Trophoblast cell (in vitro differentiated cells and primary cell): ENCODE measurements at regions not wholly inside any gene's neighbourhood (a gene's known extent, or its start where the extent isn't known, plus 50 kb on each side); places are given as distances from the start of the nearest gene placed in this dataset.
A peak's percentile ranks its signal among the peaks of the same experiment; 100 is the strongest.

Experiments
- DNase-seq, 2 donors: peaks; one replicate each; pipeline ENCODE4 v3.0.0-alpha.2; 2016
- H2AFZ ChIP-seq: 2 replicates; pipeline ENCODE4 v1.6.1; 2013; ENCODE audit warnings: low read length, moderate library complexity, mild to moderate bottlenecking; ENCODE audit not compliant: insufficient read depth, poor library complexity
- H2AK5ac ChIP-seq: 2 replicates; pipeline ENCODE4 v1.6.1; 2013; ENCODE audit warnings: mild to moderate bottlenecking, low read length
- H2BK120ac ChIP-seq: 2 replicates; pipeline ENCODE4 v1.6.1; 2013; ENCODE audit warnings: low read length, mild to moderate bottlenecking, moderate library complexity; ENCODE audit not compliant: insufficient read depth, poor library complexity
- H2BK12ac ChIP-seq: 2 replicates; pipeline ENCODE4 v1.6.1; 2013; ENCODE audit warnings: mild to moderate bottlenecking, low read length, moderate library complexity
- H2BK5ac ChIP-seq: 2 replicates; pipeline ENCODE4 v1.6.1; 2013; ENCODE audit warnings: low read length, low read depth, moderate library complexity, mild to moderate bottlenecking; ENCODE audit not compliant: poor library complexity
- H3K14ac ChIP-seq: 2 replicates; pipeline ENCODE4 v1.6.1; 2013; ENCODE audit warnings: mild to moderate bottlenecking, low read length
- H3K18ac ChIP-seq: 2 replicates; pipeline ENCODE4 v1.6.1; 2013; ENCODE audit warnings: mild to moderate bottlenecking, low read length
- H3K23ac ChIP-seq: 2 replicates; pipeline ENCODE4 v1.6.1; 2013; ENCODE audit warnings: low read length
- H3K27ac ChIP-seq: 2 replicates; pipeline ENCODE4 v1.5.1; 2013; ENCODE audit warnings: low read depth, mild to moderate bottlenecking, inconsistent platforms, low read length, moderate library complexity
- H3K27me3 ChIP-seq: 2 replicates; pipeline ENCODE4 v1.6.1; 2013; ENCODE audit warnings: inconsistent platforms, mild to moderate bottlenecking, low read length, moderate library complexity; ENCODE audit not compliant: insufficient read depth
- H3K36me3 ChIP-seq, 2 experiments: 1 replicate in 1 of 2; 2 replicates in 1 of 2; pipeline ENCODE4 v1.6.1; 2013; ENCODE audit warnings: low read length in 2 of 2, mild to moderate bottlenecking in 2 of 2, moderate library complexity in 1 of 2; ENCODE audit not compliant: insufficient read depth in 2 of 2, control insufficient read depth in 1 of 2
- H3K4ac ChIP-seq: 2 replicates; pipeline ENCODE4 v1.6.1; 2013; ENCODE audit warnings: low read depth, mild to moderate bottlenecking, low read length, moderate library complexity
- H3K4me1 ChIP-seq, 2 experiments: 1 replicate in 1 of 2; 2 replicates in 1 of 2; pipeline ENCODE4 v1.6.1; 2013; ENCODE audit warnings: low read length in 2 of 2, mild to moderate bottlenecking in 2 of 2, moderate library complexity in 1 of 2; ENCODE audit not compliant: insufficient read depth in 2 of 2, control insufficient read depth in 1 of 2
- H3K4me2 ChIP-seq: 2 replicates; pipeline ENCODE4 v1.6.1; 2013; ENCODE audit warnings: inconsistent platforms, mild to moderate bottlenecking, low read length, moderate library complexity
- H3K4me3 ChIP-seq: 2 replicates; pipeline ENCODE4 v1.5.1; 2013; ENCODE audit warnings: mild to moderate bottlenecking, low read depth, low read length, inconsistent platforms
- H3K79me1 ChIP-seq: one replicate; pipeline ENCODE4 v1.6.1; 2013; ENCODE audit warnings: low read length
- H3K79me2 ChIP-seq: 2 replicates; pipeline ENCODE4 v1.6.1; 2013; ENCODE audit warnings: low read length, mild to moderate bottlenecking; ENCODE audit not compliant: control insufficient read depth, insufficient read depth, poor library complexity
- H3K9ac ChIP-seq: 2 replicates; pipeline ENCODE4 v1.6.1; 2013; ENCODE audit warnings: mild to moderate bottlenecking, low read length
- H3K9me3 ChIP-seq: 2 replicates; pipeline ENCODE4 v1.6.1; 2013; ENCODE audit warnings: low read depth, mild to moderate bottlenecking, control low read depth, inconsistent platforms, low read length; ENCODE audit not compliant: insufficient read depth
- H4K12ac ChIP-seq: 2 replicates; pipeline ENCODE4 v1.6.1; 2013; ENCODE audit warnings: low read depth, mild to moderate bottlenecking, low read length, moderate library complexity
- H4K8ac ChIP-seq: 2 replicates; pipeline ENCODE4 v1.6.1; 2013; ENCODE audit warnings: low read depth, mild to moderate bottlenecking, low read length, moderate library complexity
- H4K91ac ChIP-seq: one replicate; pipeline ENCODE4 v1.6.1; 2013; ENCODE audit warnings: low read depth, mild to moderate bottlenecking, low read length, moderate library complexity
- WGBS: extraction: QIAGEN DNeasy Blood & Tissue Kit; methylation state at CpG from one replicate; pipeline ENCODE4 v1.1.7; 2013; ENCODE audit warnings: missing lambda C conversion rate; ENCODE audit not compliant: insufficient read length, insufficient coverage; ENCODE audit errors: extremely low coverage; 5-methylcytosine and 5-hydroxymethylcytosine counted together

GRCh38 chrY:13552393-13553116 lies 72.7 kb upstream of the UTY start:
- Histone ChIP-seq H3K27me3 (no peaks in the 10 kb centered on the region), H3K4me3 (no peak overlapping the region), H3K4ac (no peak overlapping the region), H3K18ac (no peak overlapping the region), H3K9ac (no peak overlapping the region), H4K12ac (no peak overlapping the region), H3K79me1 (no peaks in the 10 kb centered on the region), H3K14ac (no peak overlapping the region), H3K9me3 (no peaks in the 10 kb centered on the region), H3K36me3 (no peaks in the 10 kb centered on the region), H4K91ac (no peak overlapping the region), H3K4me2 (no peak overlapping the region), H3K79me2 (no peaks in the 10 kb centered on the region), H3K4me1 (no peaks in the 10 kb centered on the region), H2BK120ac (no peak overlapping the region), H4K8ac (no peak overlapping the region), H2AFZ (no peak overlapping the region), H2BK5ac (no peak overlapping the region), H2BK12ac (no peak overlapping the region), H3K23ac (no peak overlapping the region), H3K27ac (no peak overlapping the region), H2AK5ac (no peak overlapping the region)
- WGBS, result no CpG with 5 or more reads among the region's 9 CpGs
- no peak for DNase-seq

DNA sequence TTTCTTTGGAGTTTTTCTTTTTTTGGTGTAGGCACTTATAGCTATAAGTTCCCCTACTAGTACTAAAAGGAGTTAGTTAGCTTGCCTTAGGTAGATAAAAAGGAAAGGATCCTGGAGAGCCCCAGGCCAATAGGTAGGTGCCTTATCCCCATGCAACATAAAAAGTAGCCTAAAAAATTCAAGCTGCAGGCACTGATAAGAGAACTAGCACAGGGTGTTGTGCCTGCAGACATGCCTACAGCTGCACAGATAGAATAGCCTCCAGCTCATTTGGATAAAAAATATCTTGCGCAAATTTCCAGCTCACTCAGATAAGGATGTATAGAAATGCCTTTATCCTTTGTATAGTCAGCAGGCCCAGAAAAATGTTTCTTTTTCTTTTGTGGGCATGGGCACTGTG lies 71.4 kb upstream of the UTY start:
- H3K4me1 ChIP-seq, result no peaks in the 10 kb centered on the region

DNA sequence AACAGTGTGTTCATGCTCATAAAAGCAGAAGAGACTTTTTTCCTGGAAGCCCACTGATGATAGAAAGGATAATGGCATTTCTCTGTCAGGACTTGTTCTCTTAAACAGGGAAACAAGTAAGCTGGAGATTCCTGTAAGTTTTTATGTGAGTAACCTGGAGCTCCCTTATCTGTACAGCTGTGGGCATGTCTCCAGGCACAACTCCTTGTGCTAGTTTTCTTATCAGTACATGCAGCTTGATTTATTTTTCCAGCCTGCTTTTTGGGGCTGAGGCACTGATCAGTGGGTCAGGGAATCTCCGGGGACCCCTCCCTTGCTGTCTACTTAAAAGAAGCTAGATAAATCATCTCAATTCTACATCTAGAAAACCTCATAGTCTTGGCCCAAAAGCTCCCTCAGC lies 64.7 kb upstream of the UTY start:
- WGBS, result no CpG with 5 or more reads among the region's 1 CpG
- Histone ChIP-seq H4K91ac (no peak overlapping the region), H3K23ac (no peak overlapping the region), H2BK120ac (no peak overlapping the region), H2AK5ac (no peak overlapping the region), H3K27ac (no peak overlapping the region), H3K4me2 (no peak overlapping the region), H3K79me1 (no peaks in the 10 kb centered on the region), H3K4ac (no peak overlapping the region), H3K27me3 (no peaks in the 10 kb centered on the region), H2AFZ (no peak overlapping the region), H3K14ac (no peak overlapping the region), H3K4me3 (no peak overlapping the region), H3K9ac (no peak overlapping the region), H4K12ac (no peak overlapping the region), H2BK5ac (no peak overlapping the region), H3K36me3 (no peaks in the 10 kb centered on the region), H3K79me2 (no peaks in the 10 kb centered on the region), H3K9me3 (no peaks in the 10 kb centered on the region), H3K18ac (no peak overlapping the region), H3K4me1 (no peaks in the 10 kb centered on the region), H4K8ac (no peak overlapping the region), H2BK12ac (no peak overlapping the region)
- DNase-seq, result peak in 1 of 2 donors; percentile 40

More for the DNA sequence above, 71.4 kb upstream of the UTY start:
- Histone ChIP-seq H3K9me3 (no peaks in the 10 kb centered on the region), H4K12ac (no peak overlapping the region), H3K4me2 (no peak overlapping the region), H2BK5ac (no peak overlapping the region), H3K9ac (no peak overlapping the region), H4K8ac (no peak overlapping the region), H3K79me2 (no peaks in the 10 kb centered on the region), H3K27me3 (no peaks in the 10 kb centered on the region), H3K23ac (no peak overlapping the region), H3K14ac (no peak overlapping the region), H3K18ac (no peak overlapping the region), H3K4ac (no peak overlapping the region), H3K4me3 (no peak overlapping the region), H4K91ac (no peak overlapping the region), H2AK5ac (no peak overlapping the region), H3K36me3 (no peaks in the 10 kb centered on the region), H3K79me1 (no peaks in the 10 kb centered on the region), H3K27ac (no peak overlapping the region), H2BK120ac (no peak overlapping the region), H2AFZ (no peak overlapping the region), H2BK12ac (no peak overlapping the region)
- no CpG with 5 or more reads among the region's 1 CpG for WGBS
- DNase-seq, result peak in 1 of 2 donors; percentile 20

DNA sequence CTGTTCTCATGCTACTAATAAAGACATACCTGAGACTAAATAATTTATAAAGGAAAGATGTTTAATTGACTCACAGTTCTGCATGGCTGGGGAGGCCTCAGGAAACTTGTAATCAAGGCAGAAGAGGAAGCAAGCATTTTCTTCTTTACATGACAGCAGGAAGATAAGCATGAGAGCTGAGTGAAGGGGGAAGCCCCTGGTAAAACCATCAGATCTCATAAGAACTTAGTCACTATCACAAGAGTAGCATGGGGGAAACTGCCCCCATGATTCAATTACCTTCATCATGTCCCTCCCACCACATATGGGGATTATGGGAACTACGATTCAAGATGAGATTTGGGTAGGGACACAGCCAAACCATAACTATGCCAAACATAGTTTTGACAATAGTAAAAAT lies 58.1 kb upstream of the UTY start:
- H3K4ac ChIP-seq, result no peak overlapping the region
- H2AK5ac ChIP-seq, result no peak overlapping the region
- no peak overlapping the region for H2BK12ac ChIP-seq
- no peaks in the 10 kb centered on the region for H3K9me3 ChIP-seq
- DNase-seq, result no peak
- no peak overlapping the region for H3K4me3 ChIP-seq
- H4K12ac ChIP-seq, result no peak overlapping the region
- H2BK120ac ChIP-seq, result no peak overlapping the region
- H3K9ac ChIP-seq, result no peak overlapping the region
- H4K91ac ChIP-seq, result no peak overlapping the region
- H3K79me1 ChIP-seq, result no peaks in the 10 kb centered on the region
- no peak overlapping the region for H3K18ac ChIP-seq
- H3K4me2 ChIP-seq, result no peak overlapping the region
- H3K36me3 ChIP-seq, result no peaks in the 10 kb centered on the region
- H2AFZ ChIP-seq, result no peak overlapping the region
- no peaks in the 10 kb centered on the region for H3K4me1 ChIP-seq
- no peaks in the 10 kb centered on the region for H3K27me3 ChIP-seq
- H3K14ac ChIP-seq, result no peak overlapping the region
- no peak overlapping the region for H3K23ac ChIP-seq
- no peaks in the 10 kb centered on the region for H3K79me2 ChIP-seq
- H2BK5ac ChIP-seq, result no peak overlapping the region
- no peak overlapping the region for H3K27ac ChIP-seq
- H4K8ac ChIP-seq, result no peak overlapping the region
- WGBS, result no CpG with 5 or more reads among the region's 1 CpG
